Suprapubic skin (tissue), 4 donors: ENCODE measurements at regions not wholly inside any gene's neighbourhood (a gene's known extent, or its start where the extent isn't known, plus 50 kb on each side); places are given as distances from the start of the nearest gene placed in this dataset.
A peak's percentile ranks its signal among the peaks of the same experiment; 100 is the strongest.

Experiments used
- DNase-seq, 2 donors: peaks; one replicate each; pipeline ENCODE4 v3.0.0-alpha.2; 2019; ENCODE audit warnings: low spot score in 2 of 2
- H3K27ac ChIP-seq: fragments of 200-600 bp; sonication (generic); one replicate; pipeline ENCODE4 v1.5.1; 2019
- H3K27me3 ChIP-seq: fragments of 200-600 bp; sonication (generic); one replicate; pipeline ENCODE4 v1.5.1; 2019
- H3K36me3 ChIP-seq: fragments of 200-600 bp; sonication (generic); one replicate; pipeline ENCODE4 v1.5.1; 2019
- H3K4me1 ChIP-seq: fragments of 200-600 bp; sonication (generic); one replicate; pipeline ENCODE4 v1.5.1; 2019
- H3K4me3 ChIP-seq: fragments of 200-600 bp; sonication (generic); one replicate; pipeline ENCODE4 v1.5.1; 2019; ENCODE audit warnings: mild to moderate bottlenecking
- H3K9me3 ChIP-seq: fragments of 200-600 bp; sonication (generic); one replicate; pipeline ENCODE4 v1.5.1; 2019
- CTCF ChIP-seq, 2 donors: fragments of 200-600 bp in 1 of 2; fragments of 450-650 bp in 1 of 2; sonication (generic) in 1 of 2; IDR thresholded peaks; one replicate each; pipeline ENCODE4 v1.5.1; 2016 to 2019; ENCODE audit warnings: antibody characterized with exemption in 2 of 2, mild to moderate bottlenecking in 1 of 2, moderate library complexity in 1 of 2
- EP300 ChIP-seq: sonication (generic); formaldehyde crosslinking; IDR thresholded peaks from one replicate; pipeline ENCODE4 v1.6.1; 2017; ENCODE audit warnings: antibody characterized with exemption
- POLR2A ChIP-seq, 2 donors: fragments of 450-650 bp; IDR thresholded peaks; one replicate each; pipeline ENCODE4 v1.6.1; 2017; ENCODE audit warnings: antibody characterized with exemption in 2 of 2, mild to moderate bottlenecking in 2 of 2, moderate library complexity in 2 of 2
- POLR2AphosphoS5 ChIP-seq, 3 donors: sonication (generic); formaldehyde crosslinking; IDR thresholded peaks; one replicate each; pipeline ENCODE4 v1.6.1; 2017; ENCODE audit warnings: antibody characterized with exemption in 3 of 3
- WGBS: methylation state at CpG from one replicate; pipeline ENCODE4 v1.1.5; 2018; 5-methylcytosine and 5-hydroxymethylcytosine counted together

GRCh38 chr5:133705331-133705730 is 93.0 kb upstream of the FSTL4 start:
- no peak overlapping the region for H3K4me3 ChIP-seq
- no peak overlapping the region for H3K27ac ChIP-seq
- peaks cover 5% of the 10 kb centered on the region for H3K4me1 ChIP-seq
- H3K9me3 ChIP-seq, result no peaks in the 10 kb centered on the region
- TF ChIP-seq EP300, result no peak
- no peak for TF ChIP-seq POLR2A (IDR thresholded peaks at IDR 0.05)
- no peak for TF ChIP-seq POLR2AphosphoS5 (IDR thresholded peaks at IDR 0.05)
- TF ChIP-seq CTCF (IDR thresholded peaks at IDR 0.05), result no peak
- 94% methylated on average over 3 of the region's 3 CpGs for WGBS
- H3K36me3 ChIP-seq, result no peaks in the 10 kb centered on the region
- DNase-seq, result peak; percentile 14 to 54
- no peaks in the 10 kb centered on the region for H3K27me3 ChIP-seq

GRCh38 chr5:133704411-133704810 is 92.1 kb upstream of the FSTL4 start:
- Histone ChIP-seq H3K4me3 (no peak overlapping the region), H3K27me3 (no peaks in the 10 kb centered on the region), H3K4me1 (peaks cover 5% of the 10 kb centered on the region), H3K9me3 (no peaks in the 10 kb centered on the region), H3K36me3 (no peaks in the 10 kb centered on the region), H3K27ac (no peak overlapping the region)
- WGBS, result 71% methylated on average over 1 of the region's 2 CpGs
- TF ChIP-seq POLR2AphosphoS5 (IDR thresholded peaks at IDR 0.05) (no peak), EP300 (no peak), POLR2A (IDR thresholded peaks at IDR 0.05) (no peak), CTCF (IDR thresholded peaks at IDR 0.05) (no peak)
- peak; percentile 6 to 53 for DNase-seq

GRCh38 chr5:133703935-133704334 is 91.6 kb upstream of the FSTL4 start:
- Histone ChIP-seq H3K4me1 (peaks cover 5% of the 10 kb centered on the region), H3K9me3 (no peaks in the 10 kb centered on the region), H3K27ac (no peak overlapping the region), H3K27me3 (no peaks in the 10 kb centered on the region), H3K4me3 (no peak overlapping the region), H3K36me3 (no peaks in the 10 kb centered on the region)
- no peak for DNase-seq
- TF ChIP-seq CTCF (IDR thresholded peaks at IDR 0.05) (no peak), POLR2A (IDR thresholded peaks at IDR 0.05) (no peak), POLR2AphosphoS5 (IDR thresholded peaks at IDR 0.05) (no peak), EP300 (no peak)
- WGBS, result 100% methylated on average over 1 of the region's 1 CpG

GRCh38 chr5:133702791-133703770 is 90.7 kb upstream of the FSTL4 start:
- Histone ChIP-seq H3K27me3 (no peaks in the 10 kb centered on the region), H3K4me1 (peaks cover 1% of the 10 kb centered on the region), H3K9me3 (no peaks in the 10 kb centered on the region), H3K27ac (no peak overlapping the region), H3K36me3 (no peaks in the 10 kb centered on the region), H3K4me3 (no peak overlapping the region)
- DNase-seq, result peak; percentile 36 to 54
- WGBS, result 78% methylated on average over 15 of the region's 15 CpGs
- TF ChIP-seq CTCF (IDR thresholded peaks at IDR 0.05) (no peak), POLR2A (IDR thresholded peaks at IDR 0.05) (no peak), EP300 (no peak), POLR2AphosphoS5 (IDR thresholded peaks at IDR 0.05) (no peak)

- no peak for TF ChIP-seq CTCF (IDR thresholded peaks at IDR 0.05)
- no peak for TF ChIP-seq EP300
- no peak for TF ChIP-seq POLR2A (IDR thresholded peaks at IDR 0.05)
- no peak for TF ChIP-seq POLR2AphosphoS5 (IDR thresholded peaks at IDR 0.05)
- no peak overlapping the region for H3K27ac ChIP-seq
- no peaks in the 10 kb centered on the region for H3K9me3 ChIP-seq
- DNase-seq, result peak; percentile 8 to 63
- no peaks in the 10 kb centered on the region for H3K36me3 ChIP-seq
- no peaks in the 10 kb centered on the region for H3K4me1 ChIP-seq
- H3K4me3 ChIP-seq, result no peak overlapping the region
- 85% methylated on average over 4 of the region's 4 CpGs for WGBS
- no peaks in the 10 kb centered on the region for H3K27me3 ChIP-seq
Measured at GRCh38 chr5:133701871-133702270, 89.5 kb upstream of the FSTL4 start.
